PC-3 (cell line): ENCODE measurements at regions not wholly inside any gene's neighbourhood (a gene's known extent, or its start where the extent isn't known, plus 50 kb on each side); places are given as distances from the start of the nearest gene placed in this dataset.

Experiments
- CTCF ChIP-seq: fragments of 300-600 bp; sonication (generic); conservative IDR thresholded peaks from 2 replicates; pipeline ENCODE4 v1.5.1; 2017; ENCODE audit warnings: antibody characterized with exemption, low read depth, mild to moderate bottlenecking, low read length
- EZH2 ChIP-seq: fragments of 300-600 bp; sonication (generic); IDR thresholded peaks from one replicate; pipeline ENCODE4 v1.6.1; 2017; ENCODE audit warnings: antibody characterized with exemption, mild to moderate bottlenecking, low read length; ENCODE audit not compliant: unreplicated experiment

DNA sequence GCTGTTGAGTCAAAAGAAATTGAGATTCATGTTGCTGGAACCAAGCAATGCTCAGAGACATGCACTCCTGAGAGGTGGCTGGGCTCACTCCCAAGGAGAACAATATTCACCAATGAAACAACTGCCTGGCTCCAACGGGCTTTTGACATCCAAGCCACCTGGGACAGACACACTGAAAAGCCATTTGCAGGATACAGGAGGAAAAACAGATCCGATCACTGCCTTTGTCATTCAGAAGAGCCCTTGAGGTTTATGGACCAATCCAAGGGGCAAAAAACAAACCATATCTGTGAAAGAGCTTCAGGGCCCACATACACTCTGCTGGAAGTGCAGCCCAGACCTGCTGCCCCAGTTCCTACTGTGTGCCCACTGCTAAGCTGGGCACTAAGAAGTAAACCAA, 277.5 kb downstream of the NUAK1 start:
- no peak for TF ChIP-seq EZH2
- TF ChIP-seq CTCF: no peak
